ENCODE measurements at regions not wholly inside any gene's neighbourhood (a gene's known extent, or its start where the extent isn't known, plus 50 kb on each side); places are given as distances from the start of the nearest gene placed in this dataset.

DNA sequence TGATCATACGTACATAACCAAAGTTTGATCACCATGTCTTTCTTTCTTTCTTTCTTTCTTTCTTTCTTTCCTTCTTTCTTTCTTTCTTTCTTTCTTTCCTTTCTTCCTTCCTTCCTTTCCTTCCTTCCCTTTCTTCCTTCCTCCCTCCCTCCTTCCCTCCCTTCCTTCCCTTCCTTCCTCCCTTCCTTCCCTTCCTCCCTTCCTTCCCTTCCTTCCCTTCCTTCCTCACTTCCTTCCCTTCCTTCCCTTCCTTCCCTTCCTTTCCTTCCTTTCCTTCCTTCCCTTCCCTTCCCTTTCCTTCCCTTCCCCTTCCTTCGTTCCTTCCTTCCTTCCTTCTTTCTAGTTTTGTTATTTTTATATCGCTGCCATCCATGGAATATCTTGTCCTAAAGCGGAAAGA, 406.7 kb upstream of the DDX18 start:
- Histone ChIP-seq H3K27ac (ENCODE audit: insufficient read depth, low read depth, low read length) (no peak overlapping the region), H3K4me3 (replicated peaks in 1 of 3; ENCODE audit: insufficient read depth in 1 of 3, low read depth in 1 of 3, low read length in 3 of 3) (no peak overlapping the region), H2AFZ (ENCODE audit: low read depth, low read length) (no peak overlapping the region), H3K27me3 (ENCODE audit: control insufficient read depth in 2 of 2, insufficient read depth in 2 of 2, low read length in 2 of 2) (no peaks in the 10 kb centered on the region), H3K36me3 (ENCODE audit: control insufficient read depth in 2 of 2, extremely low read depth in 1 of 2, insufficient read depth in 2 of 2, low read length in 2 of 2) (no peaks in the 10 kb centered on the region), H3K9ac (replicated peaks; ENCODE audit: extremely low read depth, insufficient read depth, low read length) (no peak overlapping the region), H3K4me1 (ENCODE audit: control insufficient read depth, extremely low read depth, insufficient read depth, low read length) (no peaks in the 10 kb centered on the region), H3K79me2 (ENCODE audit: control insufficient read depth, insufficient read depth, low read length) (no peaks in the 10 kb centered on the region), H4K20me1 (replicated peaks; ENCODE audit: control insufficient read depth, extremely low read depth, insufficient read depth, low read length) (no peaks in the 10 kb centered on the region), H3K4me2 (ENCODE audit: insufficient read depth, low read length) (no peak overlapping the region), H3K9me3 (replicated peaks; ENCODE audit: control insufficient read depth, insufficient read depth, low read length) (no peaks in the 10 kb centered on the region), H3K9me1 (replicated peaks; ENCODE audit: control insufficient read depth, extremely low read depth, insufficient read depth, low read length) (no peaks in the 10 kb centered on the region)
- FAIRE-seq: no peak
- ChIA-PET CTCF (no interaction called here), POLR2A (no interaction called here)
- intact Hi-C loops (cut with micrococcal nuclease): no loop called here
- no peak for TF ChIP-seq POLR2A (IDR thresholded peaks at IDR 0.05; ENCODE audit: low read depth, low read length)
- TF ChIP-seq JUN (IDR thresholded peaks at IDR 0.05; ENCODE audit: borderline replicate concordance, insufficient read depth, insufficient read length, low read depth): no peak
- TF ChIP-seq, protein P1, sequence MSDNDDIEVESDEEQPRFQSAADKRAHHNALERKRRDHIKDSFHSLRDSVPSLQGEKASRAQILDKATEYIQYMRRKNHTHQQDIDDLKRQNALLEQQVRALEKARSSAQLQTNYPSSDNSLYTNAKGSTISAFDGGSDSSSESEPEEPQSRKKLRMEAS (IDR thresholded peaks at IDR 0.05; ENCODE audit: insufficient read depth, insufficient read length): no peak
- TF ChIP-seq FOS (IDR thresholded peaks at IDR 0.05; ENCODE audit: borderline replicate concordance, insufficient read depth, low read length): no peak
- TF ChIP-seq, protein P2, sequence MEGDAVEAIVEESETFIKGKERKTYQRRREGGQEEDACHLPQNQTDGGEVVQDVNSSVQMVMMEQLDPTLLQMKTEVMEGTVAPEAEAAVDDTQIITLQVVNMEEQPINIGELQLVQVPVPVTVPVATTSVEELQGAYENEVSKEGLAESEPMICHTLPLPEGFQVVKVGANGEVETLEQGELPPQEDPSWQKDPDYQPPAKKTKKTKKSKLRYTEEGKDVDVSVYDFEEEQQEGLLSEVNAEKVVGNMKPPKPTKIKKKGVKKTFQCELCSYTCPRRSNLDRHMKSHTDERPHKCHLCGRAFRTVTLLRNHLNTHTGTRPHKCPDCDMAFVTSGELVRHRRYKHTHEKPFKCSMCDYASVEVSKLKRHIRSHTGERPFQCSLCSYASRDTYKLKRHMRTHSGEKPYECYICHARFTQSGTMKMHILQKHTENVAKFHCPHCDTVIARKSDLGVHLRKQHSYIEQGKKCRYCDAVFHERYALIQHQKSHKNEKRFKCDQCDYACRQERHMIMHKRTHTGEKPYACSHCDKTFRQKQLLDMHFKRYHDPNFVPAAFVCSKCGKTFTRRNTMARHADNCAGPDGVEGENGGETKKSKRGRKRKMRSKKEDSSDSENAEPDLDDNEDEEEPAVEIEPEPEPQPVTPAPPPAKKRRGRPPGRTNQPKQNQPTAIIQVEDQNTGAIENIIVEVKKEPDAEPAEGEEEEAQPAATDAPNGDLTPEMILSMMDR (IDR thresholded peaks at IDR 0.05; ENCODE audit: extremely low read depth in 1 of 2, insufficient read depth in 1 of 2, low read depth in 1 of 2, low read length in 2 of 2): no peak
- TF ChIP-seq POLR2AphosphoS5 (IDR thresholded peaks at IDR 0.05; ENCODE audit: insufficient read depth, low read depth, low read length): no peak
- TF ChIP-seq EZH2 (IDR thresholded peaks at IDR 0.05; ENCODE audit: borderline replicate concordance, low read depth, low read length, severe bottlenecking): no peak
- no peak for TF ChIP-seq MYC (IDR thresholded peaks at IDR 0.05; ENCODE audit: low read depth, low read length)
- no peak for TF ChIP-seq GATA2 (IDR thresholded peaks at IDR 0.05; ENCODE audit: insufficient read depth, insufficient read length, low read depth, low read length)
- DNase-seq (ENCODE audit: low read depth, low spot score): no peak
- dilution Hi-C loops (cut with MboI; ENCODE audit: extremely low pct_ligation_motif_present, low sequenced_read_pairs): no loop called here
- no TSS peak for BruUV-seq (replicated peaks)
